ENCODE measurements at regions not wholly inside any gene's neighbourhood (a gene's known extent, or its start where the extent isn't known, plus 50 kb on each side); places are given as distances from the start of the nearest gene placed in this dataset.

DNA sequence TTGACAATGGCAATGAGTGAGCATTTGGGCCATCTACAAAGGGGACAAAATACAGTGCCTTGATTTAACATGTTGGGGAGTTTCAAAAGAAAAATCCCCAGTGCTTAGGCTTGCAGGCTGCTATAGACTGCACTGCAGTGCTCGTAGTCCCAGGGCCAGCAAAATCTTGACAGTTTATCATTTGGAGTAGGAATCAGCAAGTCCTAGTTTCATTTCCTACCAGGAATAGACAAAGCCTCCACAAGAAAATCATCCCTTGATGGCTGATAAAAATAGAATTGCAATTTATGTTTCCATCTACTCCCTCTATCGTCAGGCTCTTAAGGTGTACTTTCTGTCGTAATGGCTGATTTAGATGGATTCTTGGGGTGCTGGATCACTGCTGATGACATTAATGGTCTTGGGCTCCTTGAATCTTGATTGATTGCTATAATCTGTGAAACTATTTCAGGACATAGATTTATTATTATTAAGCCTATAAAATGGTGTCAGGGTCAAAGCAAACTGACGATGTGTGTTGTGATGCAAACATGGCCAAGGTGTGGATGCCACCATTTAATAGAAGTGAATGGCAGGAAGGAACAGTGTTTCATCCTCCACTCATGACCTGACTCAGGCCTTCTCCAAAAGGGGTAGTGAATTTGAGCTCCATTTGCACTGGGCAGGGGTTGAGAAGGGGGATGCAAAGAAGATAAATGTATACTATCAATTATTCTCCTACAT, 171.7 kb downstream of the PIK3R1 start:
- TF ChIP-seq GLIS3 (CRISPR knock-in tag; IDR thresholded peaks at IDR 0.05) (no peak), TOX (CRISPR knock-in tag; IDR thresholded peaks at IDR 0.05; ENCODE audit: borderline replicate concordance) (no peak), BACH2 (CRISPR knock-in tag; IDR thresholded peaks at IDR 0.05; ENCODE audit: borderline replicate concordance) (no peak), ZC3H10 (CRISPR knock-in tag; IDR thresholded peaks at IDR 0.05) (no peak), ZFP3 (CRISPR knock-in tag; IDR thresholded peaks at IDR 0.05) (no peak), ARNTL (CRISPR knock-in tag; IDR thresholded peaks at IDR 0.05; ENCODE audit: borderline replicate concordance, low read depth) (no peak), OSR1 (CRISPR knock-in tag; IDR thresholded peaks at IDR 0.05) (no peak), RARB (CRISPR knock-in tag; IDR thresholded peaks at IDR 0.05) (no peak), ZNF70 (CRISPR knock-in tag; IDR thresholded peaks at IDR 0.05) (no peak), CSDC2 (CRISPR knock-in tag; IDR thresholded peaks at IDR 0.05) (no peak)
- TF ChIP-seq, protein P1, sequence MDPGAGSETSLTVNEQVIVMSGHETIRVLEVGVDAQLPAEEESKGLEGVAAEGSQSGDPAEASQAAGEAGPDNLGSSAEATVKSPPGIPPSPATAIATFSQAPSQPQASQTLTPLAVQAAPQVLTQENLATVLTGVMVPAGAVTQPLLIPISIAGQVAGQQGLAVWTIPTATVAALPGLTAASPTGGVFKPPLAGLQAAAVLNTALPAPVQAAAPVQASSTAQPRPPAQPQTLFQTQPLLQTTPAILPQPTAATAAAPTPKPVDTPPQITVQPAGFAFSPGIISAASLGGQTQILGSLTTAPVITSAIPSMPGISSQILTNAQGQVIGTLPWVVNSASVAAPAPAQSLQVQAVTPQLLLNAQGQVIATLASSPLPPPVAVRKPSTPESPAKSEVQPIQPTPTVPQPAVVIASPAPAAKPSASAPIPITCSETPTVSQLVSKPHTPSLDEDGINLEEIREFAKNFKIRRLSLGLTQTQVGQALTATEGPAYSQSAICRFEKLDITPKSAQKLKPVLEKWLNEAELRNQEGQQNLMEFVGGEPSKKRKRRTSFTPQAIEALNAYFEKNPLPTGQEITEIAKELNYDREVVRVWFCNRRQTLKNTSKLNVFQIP (CRISPR knock-in tag; IDR thresholded peaks at IDR 0.05; ENCODE audit: borderline replicate concordance, low read depth): no peak
- TF ChIP-seq, protein P2, sequence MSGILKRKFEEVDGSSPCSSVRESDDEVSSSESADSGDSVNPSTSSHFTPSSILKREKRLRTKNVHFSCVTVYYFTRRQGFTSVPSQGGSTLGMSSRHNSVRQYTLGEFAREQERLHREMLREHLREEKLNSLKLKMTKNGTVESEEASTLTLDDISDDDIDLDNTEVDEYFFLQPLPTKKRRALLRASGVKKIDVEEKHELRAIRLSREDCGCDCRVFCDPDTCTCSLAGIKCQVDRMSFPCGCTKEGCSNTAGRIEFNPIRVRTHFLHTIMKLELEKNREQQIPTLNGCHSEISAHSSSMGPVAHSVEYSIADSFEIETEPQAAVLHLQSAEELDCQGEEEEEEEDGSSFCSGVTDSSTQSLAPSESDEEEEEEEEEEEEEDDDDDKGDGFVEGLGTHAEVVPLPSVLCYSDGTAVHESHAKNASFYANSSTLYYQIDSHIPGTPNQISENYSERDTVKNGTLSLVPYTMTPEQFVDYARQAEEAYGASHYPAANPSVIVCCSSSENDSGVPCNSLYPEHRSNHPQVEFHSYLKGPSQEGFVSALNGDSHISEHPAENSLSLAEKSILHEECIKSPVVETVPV (CRISPR knock-in tag; IDR thresholded peaks at IDR 0.05): no peak
- ATAC-seq: no peak

DNA sequence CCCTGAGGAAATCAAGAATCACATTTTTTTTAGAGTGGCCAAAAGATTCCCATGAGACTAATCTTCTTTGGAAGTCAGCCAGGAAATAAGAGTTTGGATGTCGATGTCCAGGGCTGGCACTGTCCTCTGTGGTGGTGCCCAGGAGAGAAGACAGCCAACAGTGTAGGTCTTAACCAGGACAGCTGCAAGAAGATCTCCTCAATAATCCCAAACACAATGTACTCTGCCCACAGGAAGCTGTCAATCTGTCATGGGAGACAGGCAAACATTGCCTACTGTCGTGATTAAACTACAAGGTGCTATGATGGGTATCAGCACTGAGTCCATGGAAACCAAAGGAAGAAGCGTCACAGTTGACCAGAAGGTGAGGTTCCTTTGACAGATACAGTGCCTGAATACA, 174.1 kb downstream of the PIK3R1 start:
- ATAC-seq: no peak
- TF ChIP-seq RARB (CRISPR knock-in tag; IDR thresholded peaks at IDR 0.05) (no peak), BACH2 (CRISPR knock-in tag; IDR thresholded peaks at IDR 0.05; ENCODE audit: borderline replicate concordance) (no peak), ZFP30 (CRISPR knock-in tag; IDR thresholded peaks at IDR 0.05) (no peak), ESRRG (CRISPR knock-in tag; IDR thresholded peaks at IDR 0.05) (no peak)
- TF ChIP-seq, protein P3, sequence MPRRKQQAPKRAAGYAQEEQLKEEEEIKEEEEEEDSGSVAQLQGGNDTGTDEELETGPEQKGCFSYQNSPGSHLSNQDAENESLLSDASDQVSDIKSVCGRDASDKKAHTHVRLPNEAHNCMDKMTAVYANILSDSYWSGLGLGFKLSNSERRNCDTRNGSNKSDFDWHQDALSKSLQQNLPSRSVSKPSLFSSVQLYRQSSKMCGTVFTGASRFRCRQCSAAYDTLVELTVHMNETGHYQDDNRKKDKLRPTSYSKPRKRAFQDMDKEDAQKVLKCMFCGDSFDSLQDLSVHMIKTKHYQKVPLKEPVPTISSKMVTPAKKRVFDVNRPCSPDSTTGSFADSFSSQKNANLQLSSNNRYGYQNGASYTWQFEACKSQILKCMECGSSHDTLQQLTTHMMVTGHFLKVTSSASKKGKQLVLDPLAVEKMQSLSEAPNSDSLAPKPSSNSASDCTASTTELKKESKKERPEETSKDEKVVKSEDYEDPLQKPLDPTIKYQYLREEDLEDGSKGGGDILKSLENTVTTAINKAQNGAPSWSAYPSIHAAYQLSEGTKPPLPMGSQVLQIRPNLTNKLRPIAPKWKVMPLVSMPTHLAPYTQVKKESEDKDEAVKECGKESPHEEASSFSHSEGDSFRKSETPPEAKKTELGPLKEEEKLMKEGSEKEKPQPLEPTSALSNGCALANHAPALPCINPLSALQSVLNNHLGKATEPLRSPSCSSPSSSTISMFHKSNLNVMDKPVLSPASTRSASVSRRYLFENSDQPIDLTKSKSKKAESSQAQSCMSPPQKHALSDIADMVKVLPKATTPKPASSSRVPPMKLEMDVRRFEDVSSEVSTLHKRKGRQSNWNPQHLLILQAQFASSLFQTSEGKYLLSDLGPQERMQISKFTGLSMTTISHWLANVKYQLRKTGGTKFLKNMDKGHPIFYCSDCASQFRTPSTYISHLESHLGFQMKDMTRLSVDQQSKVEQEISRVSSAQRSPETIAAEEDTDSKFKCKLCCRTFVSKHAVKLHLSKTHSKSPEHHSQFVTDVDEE (CRISPR knock-in tag; IDR thresholded peaks at IDR 0.05): no peak

DNA sequence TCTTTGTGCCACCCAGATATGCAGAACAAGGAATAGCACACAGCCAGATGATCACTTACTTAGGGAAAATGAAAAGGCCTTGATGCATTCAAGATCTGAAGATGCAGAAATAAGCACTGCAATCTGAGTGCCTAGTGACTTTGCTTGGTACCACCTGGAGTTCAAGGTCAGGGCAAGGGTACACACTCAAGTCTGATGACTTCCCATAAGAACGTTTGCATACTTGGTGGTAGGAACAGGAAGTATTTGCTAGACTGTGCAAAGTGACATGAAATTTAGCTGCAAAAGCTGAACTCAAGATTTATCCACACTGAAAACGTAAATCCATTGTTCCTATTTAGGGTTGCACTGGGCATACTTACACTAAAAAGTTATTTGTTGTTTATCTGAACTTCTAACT, 177.1 kb downstream of the PIK3R1 start:
- TF ChIP-seq, protein P3 (CRISPR knock-in tag; IDR thresholded peaks at IDR 0.05): no peak
- TF ChIP-seq SNAI2 (CRISPR knock-in tag; IDR thresholded peaks at IDR 0.05) (no peak), ISL1 (CRISPR knock-in tag; IDR thresholded peaks at IDR 0.05) (no peak), BACH2 (CRISPR knock-in tag; IDR thresholded peaks at IDR 0.05; ENCODE audit: borderline replicate concordance) (no peak), ZC3H10 (CRISPR knock-in tag; IDR thresholded peaks at IDR 0.05) (no peak), CSDC2 (CRISPR knock-in tag; IDR thresholded peaks at IDR 0.05) (no peak), ESRRG (CRISPR knock-in tag; IDR thresholded peaks at IDR 0.05) (no peak), ZNF565 (CRISPR knock-in tag; conservative IDR thresholded peaks at IDR 0.05; ENCODE audit: low read depth) (no peak), ZFP3 (CRISPR knock-in tag; IDR thresholded peaks at IDR 0.05) (no peak), ARNTL (CRISPR knock-in tag; IDR thresholded peaks at IDR 0.05; ENCODE audit: borderline replicate concordance, low read depth) (no peak), TOX (CRISPR knock-in tag; IDR thresholded peaks at IDR 0.05; ENCODE audit: borderline replicate concordance) (no peak), ZNF8 (CRISPR knock-in tag; IDR thresholded peaks at IDR 0.05) (no peak), TCF4 (CRISPR knock-in tag; IDR thresholded peaks at IDR 0.05; ENCODE audit: borderline replicate concordance) (no peak)
- TF ChIP-seq, protein P2 (CRISPR knock-in tag; IDR thresholded peaks at IDR 0.05): no peak
- TF ChIP-seq, protein P1 (CRISPR knock-in tag; IDR thresholded peaks at IDR 0.05; ENCODE audit: borderline replicate concordance, low read depth): no peak
- no peak for ATAC-seq

Data from SK-N-SH treated with all-trans-retinoic acid at 6 μM for 48 hours (cell line).